Naive thymus-derived CD4-positive, alpha-beta T cell (primary cell): ENCODE measurements at regions not wholly inside any gene's neighbourhood (a gene's known extent, or its start where the extent isn't known, plus 50 kb on each side); places are given as distances from the start of the nearest gene placed in this dataset.

Experiments
- ATAC-seq: fragments of 150-1000 bp; cut with Tn5 transposase; 2 replicates; pipeline ENCODE4 v1.10.0; 2021; ENCODE audit warnings: mild to moderate bottlenecking, moderate library complexity
- CTCF ChIA-PET: fragments of 350-600 bp; sonication (Branson Sonifier 250); formaldehyde crosslinking; loops from one replicate; lab custom pipeline; 2021; ENCODE audit warnings: antibody characterized with exemption; lab: Charles Lee
- POLR2A ChIA-PET: fragments of 350-600 bp; sonication (Branson Sonifier 250); formaldehyde crosslinking; loops from one replicate; lab custom pipeline; 2021; ENCODE audit warnings: antibody characterized with exemption, inconsistent platforms; lab: Charles Lee
- DNase-seq, 9 donors: peaks; one replicate each; pipeline versions ENCODE4 v3.0.0 to v3.0.0-alpha.2; 2020 to 2022; ENCODE audit warnings: mixed read lengths in 1 of 9
- H3K27ac ChIP-seq: one replicate; pipeline ENCODE4 v1.7.0; 2013; ENCODE audit warnings: mild to moderate bottlenecking, low read depth, low read length, moderate library complexity
- H3K27me3 ChIP-seq, 2 donors: one replicate each; pipeline ENCODE4 v1.7.0; 2013; ENCODE audit warnings: low read length in 2 of 2, mild to moderate bottlenecking in 2 of 2, moderate library complexity in 2 of 2; ENCODE audit not compliant: control insufficient read depth in 2 of 2, insufficient read depth in 2 of 2
- H3K36me3 ChIP-seq, 3 experiments: 1 replicate in 2 of 3; 2 replicates in 1 of 3; pipeline ENCODE4 v1.7.0; 2013; ENCODE audit warnings: low read length in 3 of 3, mild to moderate bottlenecking in 3 of 3, moderate library complexity in 1 of 3; ENCODE audit not compliant: insufficient read depth in 3 of 3, control insufficient read depth in 2 of 3
- H3K4me1 ChIP-seq, 2 donors: one replicate each; pipeline ENCODE4 v1.7.0; 2013; ENCODE audit warnings: low read length in 2 of 2, mild to moderate bottlenecking in 2 of 2, moderate library complexity in 1 of 2; ENCODE audit not compliant: control insufficient read depth in 2 of 2, insufficient read depth in 2 of 2
- H3K4me3 ChIP-seq: 2 replicates; pipeline ENCODE4 v1.7.0; 2013; ENCODE audit warnings: mild to moderate bottlenecking, low read length
- H3K9me3 ChIP-seq, 3 experiments: 1 replicate in 2 of 3; 2 replicates in 1 of 3; pipeline ENCODE4 v1.7.0; 2013; ENCODE audit warnings: low read length in 3 of 3; ENCODE audit not compliant: control insufficient read depth in 2 of 3
- H3K27ac Mint-ChIP-seq, 9 donors: one replicate each; pipeline ENCODE4 v1.8.0; 2020 to 2022; ENCODE audit warnings: mixed read lengths in 9 of 9, mild to moderate bottlenecking in 8 of 9, moderate library complexity in 5 of 9, inconsistent platforms in 2 of 9
- H3K27me3 Mint-ChIP-seq, 5 donors: one replicate each; pipeline ENCODE4 v1.8.0; 2021 to 2022; ENCODE audit warnings: mixed read lengths in 5 of 5, mild to moderate bottlenecking in 1 of 5
- H3K36me3 Mint-ChIP-seq, 5 donors: one replicate each; pipeline ENCODE4 v1.8.0; 2020 to 2022; ENCODE audit warnings: mixed read lengths in 5 of 5, mild to moderate bottlenecking in 3 of 5, inconsistent platforms in 1 of 5
- H3K4me1 Mint-ChIP-seq, 7 donors: one replicate each; pipeline ENCODE4 v1.8.0; 2020 to 2022; ENCODE audit warnings: mixed read lengths in 7 of 7, mild to moderate bottlenecking in 3 of 7, inconsistent platforms in 1 of 7
- H3K4me3 Mint-ChIP-seq, 10 donors: one replicate each; pipeline ENCODE4 v1.8.0; 2020 to 2022; ENCODE audit warnings: mild to moderate bottlenecking in 10 of 10, mixed read lengths in 10 of 10, moderate library complexity in 6 of 10, inconsistent platforms in 2 of 10
- H3K9me3 Mint-ChIP-seq, 11 donors: one replicate each; pipeline ENCODE4 v1.8.0; 2020 to 2022; ENCODE audit warnings: mixed read lengths in 11 of 11, mild to moderate bottlenecking in 4 of 11, inconsistent platforms in 1 of 11, moderate library complexity in 1 of 11
- intact Hi-C, 2 donors: fragments of 100-400 bp; cut with micrococcal nuclease; formaldehyde crosslinking; loops; one replicate each; pipeline ENCODE4 v1.15.1; 2023

DNA sequence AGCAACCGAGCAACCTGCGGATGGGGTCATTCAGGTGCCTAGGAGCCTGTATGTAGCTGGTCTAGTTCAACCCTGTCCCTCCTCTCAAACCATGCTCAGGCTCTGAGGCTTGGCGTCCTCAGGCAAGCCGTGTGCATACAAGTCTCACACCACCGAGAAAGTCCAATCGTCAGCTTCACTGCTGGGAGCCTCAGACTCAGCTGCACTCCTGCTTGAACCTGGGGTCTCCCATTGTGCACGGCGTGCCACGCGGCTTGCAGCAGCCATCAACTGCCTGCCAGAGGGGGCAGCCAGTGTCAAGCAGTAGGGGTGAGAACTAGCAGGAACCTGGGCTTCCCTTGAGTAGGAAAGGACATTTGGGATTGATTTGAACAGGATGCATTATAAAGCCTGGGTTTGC, 1064.6 kb downstream of the BCL11B start:
- no peak for ATAC-seq
- H3K27me3 Mint-ChIP-seq = no peaks in the 10 kb centered on the region
- no peak for DNase-seq
- peak overlapping the region; percentile 51 to 84 (median 72) for H3K4me3 Mint-ChIP-seq
- intact Hi-C loops = no loop called here
- peaks cover 44 to 77% of the 10 kb centered on the region in 2 donors for H3K4me1 ChIP-seq
- POLR2A ChIA-PET = interaction anchor here (0.6 to 5.3 kb wide), 5 partner anchors 13 to 69 kb away, joined by 3 to 38 read pairs (median 5); no protein-coding TSS in a partner anchor
- H3K9me3 Mint-ChIP-seq = peaks cover 0 to 3% (median 0%) of the 10 kb centered on the region in 11 donors
- peak overlapping the region; percentile 83 for H3K27ac ChIP-seq
- peak overlapping the region; percentile 77 to 100 (median 97) for H3K27ac Mint-ChIP-seq
- CTCF ChIA-PET = no interaction called here
- H3K27me3 ChIP-seq = no peaks in the 10 kb centered on the region
- H3K4me3 ChIP-seq = no peak overlapping the region
- H3K36me3 Mint-ChIP-seq = peaks cover 7 to 22% (median 8%) of the 10 kb centered on the region in 5 donors
- H3K9me3 ChIP-seq = no peaks in the 10 kb centered on the region
- peaks cover 0 to 96% (median 68%) of the 10 kb centered on the region in 7 donors for H3K4me1 Mint-ChIP-seq
- no peaks in the 10 kb centered on the region for H3K36me3 ChIP-seq

DNA sequence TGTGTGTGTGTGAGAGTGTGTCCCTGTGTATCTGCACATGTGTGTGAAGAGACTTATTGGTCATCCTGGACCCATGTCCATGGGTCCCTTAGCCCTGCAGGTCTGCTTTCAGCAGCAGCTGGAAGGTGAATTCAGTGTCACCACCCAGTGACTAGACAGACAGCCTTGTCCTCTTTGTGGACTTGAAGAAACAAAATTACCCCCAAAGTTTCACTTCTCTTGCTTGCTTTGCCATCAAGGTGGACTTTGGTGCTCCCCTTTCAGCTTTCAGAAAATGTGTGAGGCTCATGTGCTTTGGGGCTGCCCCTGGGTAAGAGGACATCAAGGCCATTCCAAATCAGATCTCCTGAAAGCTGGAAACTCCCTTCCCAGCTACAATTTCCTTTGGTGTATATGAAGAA, 1063.8 kb downstream of the BCL11B start:
- POLR2A ChIA-PET = interaction anchor here (0.6 to 5.3 kb wide), 8 partner anchors 9 to 1052 kb away, joined by 3 to 38 read pairs (median 6); no protein-coding TSS in a partner anchor
- Mint-ChIP-seq H3K27ac (peak overlapping the region; percentile 77 to 100 (median 97)), H3K9me3 (no peaks in the 10 kb centered on the region), H3K27me3 (no peaks in the 10 kb centered on the region), H3K4me1 (peaks cover 0 to 98% (median 67%) of the 10 kb centered on the region in 7 donors), H3K36me3 (peaks cover 2 to 17% (median 4%) of the 10 kb centered on the region in 5 donors), H3K4me3 (peak overlapping the region; percentile 51 to 84 (median 72))
- CTCF ChIA-PET = interaction anchor here (0.8 kb wide), 1 partner anchor 10 kb away, joined by 4 read pairs; no protein-coding TSS in a partner anchor
- no peaks in the 10 kb centered on the region for H3K9me3 ChIP-seq
- intact Hi-C loops = loop anchor here in 1 of 2 donors (2.0 kb wide), 2 partner anchors 15 kb away; no protein-coding TSS in a partner anchor
- no peaks in the 10 kb centered on the region for H3K27me3 ChIP-seq
- ATAC-seq = no peak
- no peaks in the 10 kb centered on the region for H3K36me3 ChIP-seq
- H3K4me3 ChIP-seq = peak overlapping the region; percentile 10
- DNase-seq = no peak
- H3K27ac ChIP-seq = peak overlapping the region; percentile 83
- H3K4me1 ChIP-seq = peaks cover 44 to 71% of the 10 kb centered on the region in 2 donors

DNA sequence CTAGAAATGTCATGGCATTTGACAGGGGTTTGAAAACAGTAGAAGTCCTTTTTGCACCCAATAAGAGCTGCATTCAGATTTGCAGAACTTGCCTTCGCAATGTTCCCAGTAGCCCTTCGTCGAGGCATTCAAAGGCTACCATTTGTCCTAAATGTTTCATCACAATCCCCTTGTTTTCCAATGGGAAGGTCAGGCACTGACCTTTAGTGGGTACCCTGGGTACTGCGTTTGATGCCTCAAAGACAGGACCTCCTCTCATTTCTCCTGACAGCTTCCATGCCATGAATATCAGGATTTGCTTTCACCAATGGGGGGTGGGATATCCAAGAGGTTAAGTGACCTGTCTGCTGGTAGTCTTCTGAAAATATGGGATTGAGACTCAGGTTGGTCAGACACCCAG, 1063.1 kb downstream of the BCL11B start:
- H3K27ac Mint-ChIP-seq = peak overlapping the region; percentile 77 to 100 (median 97)
- peak overlapping the region; percentile 83 for H3K27ac ChIP-seq
- ChIA-PET POLR2A (interaction anchor here (0.6 to 5.3 kb wide), 20 partner anchors 8 to 1052 kb away, joined by 3 to 38 read pairs (median 4); no protein-coding TSS in a partner anchor), CTCF (interaction anchor here (0.8 to 2.4 kb wide), 3 partner anchors 11 to 36 kb away, joined by 4 to 10 read pairs (median 6); no protein-coding TSS in a partner anchor)
- ATAC-seq (no peak), DNase-seq (no peak)
- intact Hi-C loops = loop anchor here in 1 of 2 donors (2.0 kb wide), 2 partner anchors 14 to 16 kb away; no protein-coding TSS in a partner anchor
- peak overlapping the region in 8 of 10 donors; percentile 51 to 84 (median 74) for H3K4me3 Mint-ChIP-seq
- H3K27me3 ChIP-seq = no peaks in the 10 kb centered on the region
- peaks cover 0 to 1% (median 0%) of the 10 kb centered on the region in 5 donors for H3K27me3 Mint-ChIP-seq
- H3K9me3 ChIP-seq = no peaks in the 10 kb centered on the region
- no peaks in the 10 kb centered on the region for H3K36me3 ChIP-seq
- H3K4me3 ChIP-seq = peak overlapping the region; percentile 5
- no peaks in the 10 kb centered on the region for H3K9me3 Mint-ChIP-seq
- H3K36me3 Mint-ChIP-seq = peaks cover 0 to 10% (median 3%) of the 10 kb centered on the region in 5 donors
- peaks cover 0 to 95% (median 62%) of the 10 kb centered on the region in 7 donors for H3K4me1 Mint-ChIP-seq
- peaks cover 44 to 75% of the 10 kb centered on the region in 2 donors for H3K4me1 ChIP-seq

GRCh38 chr14:98210045-98210672, 1061.8 kb downstream of the BCL11B start:
- H3K9me3 Mint-ChIP-seq = no peaks in the 10 kb centered on the region
- ChIA-PET POLR2A (interaction anchor here (0.6 to 5.3 kb wide), 22 partner anchors 8 to 1061 kb away, joined by 3 to 38 read pairs (median 5); partner anchors contain the start of gene BCL11B), CTCF (interaction anchor here (1.3 to 2.4 kb wide), 4 partner anchors 11 to 37 kb away, joined by 3 to 10 read pairs (median 5); no protein-coding TSS in a partner anchor)
- peaks cover 0 to 4% (median 0%) of the 10 kb centered on the region in 5 donors for H3K36me3 Mint-ChIP-seq
- Histone ChIP-seq H3K9me3 (no peaks in the 10 kb centered on the region), H3K4me3 (peak overlapping the region; percentile 34), H3K27ac (peak overlapping the region; percentile 83), H3K4me1 (peaks cover 44 to 82% of the 10 kb centered on the region in 2 donors), H3K27me3 (no peaks in the 10 kb centered on the region), H3K36me3 (no peaks in the 10 kb centered on the region)
- peaks cover 0 to 95% (median 57%) of the 10 kb centered on the region in 7 donors for H3K4me1 Mint-ChIP-seq
- H3K4me3 Mint-ChIP-seq = peak overlapping the region; percentile 65 to 86 (median 74)
- peak in 5 of 9 donors; percentile 36 to 58 (median 50) for DNase-seq
- intact Hi-C loops = loop anchor here in 1 of 2 donors (1.0 to 2.0 kb wide), 2 partner anchors 13 kb away; no protein-coding TSS in a partner anchor
- peak; percentile 68 for ATAC-seq
- H3K27me3 Mint-ChIP-seq = peaks cover 0 to 1% (median 0%) of the 10 kb centered on the region in 5 donors
- H3K27ac Mint-ChIP-seq = peak overlapping the region; percentile 91 to 100 (median 97)

DNA sequence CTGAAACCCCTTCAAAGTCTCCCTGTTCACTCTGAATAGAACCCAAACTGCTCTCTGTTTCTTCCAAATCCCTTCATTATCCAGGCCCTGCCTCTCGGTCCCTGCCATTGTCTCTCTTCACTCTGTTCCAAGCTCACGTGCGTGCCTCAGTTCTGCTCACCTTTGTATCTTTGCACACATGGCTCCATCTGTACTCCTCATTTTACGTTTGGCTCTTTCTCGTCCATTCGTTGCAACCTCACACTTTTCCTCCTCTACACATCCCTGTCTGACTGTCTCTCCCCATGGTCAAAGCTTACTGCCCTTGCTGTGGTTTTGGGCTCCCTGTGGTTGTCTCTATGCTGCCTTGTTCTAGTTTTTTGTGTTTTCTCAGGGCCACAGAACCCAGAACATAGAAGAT, 1054.5 kb downstream of the BCL11B start:
- Mint-ChIP-seq H3K4me1 (peaks cover 8 to 46% (median 17%) of the 10 kb centered on the region in 7 donors), H3K27ac (no peak overlapping the region), H3K4me3 (no peak overlapping the region), H3K9me3 (peaks cover 0 to 5% (median 0%) of the 10 kb centered on the region in 11 donors), H3K27me3 (peaks cover 0 to 1% (median 0%) of the 10 kb centered on the region in 5 donors), H3K36me3 (no peaks in the 10 kb centered on the region)
- Histone ChIP-seq H3K4me1 (peaks cover 14 to 68% of the 10 kb centered on the region in 2 donors), H3K36me3 (no peaks in the 10 kb centered on the region), H3K9me3 (no peaks in the 10 kb centered on the region), H3K27me3 (no peaks in the 10 kb centered on the region), H3K27ac (no peak overlapping the region), H3K4me3 (no peak overlapping the region)
- intact Hi-C loops = no loop called here
- ATAC-seq (no peak), DNase-seq (no peak)
- ChIA-PET CTCF (no interaction called here), POLR2A (interaction anchor here (1.0 to 1.2 kb wide), 2 partner anchors 8 to 17 kb away, joined by 3 to 4 read pairs; no protein-coding TSS in a partner anchor)

- no peaks in the 10 kb centered on the region for H3K9me3 ChIP-seq
- intact Hi-C loops = no loop called here
- no peak for DNase-seq
- Mint-ChIP-seq H3K27ac (no peak overlapping the region), H3K4me3 (no peak overlapping the region), H3K36me3 (peaks cover 0 to 6% (median 0%) of the 10 kb centered on the region in 5 donors), H3K27me3 (peaks cover 0 to 1% (median 0%) of the 10 kb centered on the region in 5 donors), H3K4me1 (peaks cover 14 to 46% (median 24%) of the 10 kb centered on the region in 7 donors), H3K9me3 (peaks cover 0 to 5% (median 0%) of the 10 kb centered on the region in 11 donors)
- H3K4me3 ChIP-seq = no peak overlapping the region
- CTCF ChIA-PET = no interaction called here
- ATAC-seq = no peak
- H3K4me1 ChIP-seq = peaks cover 21 to 75% of the 10 kb centered on the region in 2 donors
- H3K27ac ChIP-seq = no peak overlapping the region
- H3K27me3 ChIP-seq = no peaks in the 10 kb centered on the region
- no peaks in the 10 kb centered on the region for H3K36me3 ChIP-seq
- POLR2A ChIA-PET = interaction anchor here (0.6 to 1.2 kb wide), 4 partner anchors 9 to 17 kb away, joined by 3 to 6 read pairs (median 4); no protein-coding TSS in a partner anchor
Observed at GRCh38 chr14:98218218-98218617, 1053.8 kb downstream of the BCL11B start.
